ENCODE measurements at regions not wholly inside any gene's neighbourhood (a gene's known extent, or its start where the extent isn't known, plus 50 kb on each side); places are given as distances from the start of the nearest gene placed in this dataset.

DNA sequence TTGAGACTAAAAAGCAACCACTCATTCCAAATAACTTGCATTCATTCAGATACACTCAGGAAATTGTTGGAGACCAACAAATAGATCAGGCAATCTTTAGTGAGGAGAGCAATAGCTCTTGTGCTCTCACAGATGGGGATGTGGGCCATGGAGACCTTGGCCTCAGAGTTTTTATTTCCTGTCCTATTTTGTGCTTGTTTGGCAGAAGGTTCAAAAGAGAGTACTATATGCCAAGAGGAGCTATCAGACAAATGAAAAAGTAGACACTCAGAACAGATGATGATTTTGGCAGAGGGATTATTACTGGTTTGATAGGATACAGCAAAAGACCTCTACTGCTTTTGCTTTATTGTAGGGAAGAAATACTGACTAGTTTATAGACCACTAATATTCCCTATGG, 230.2 kb downstream of the KCNE4 start:
- TF ChIP-seq RAD51 (IDR thresholded peaks at IDR 0.05) (no peak), SREBF2 (IDR thresholded peaks at IDR 0.05; ENCODE audit: low read length) (no peak)

Data from GM12878 (cell line).